ENCODE measurements at regions not wholly inside any gene's neighbourhood (a gene's known extent, or its start where the extent isn't known, plus 50 kb on each side); places are given as distances from the start of the nearest gene placed in this dataset.

DNA sequence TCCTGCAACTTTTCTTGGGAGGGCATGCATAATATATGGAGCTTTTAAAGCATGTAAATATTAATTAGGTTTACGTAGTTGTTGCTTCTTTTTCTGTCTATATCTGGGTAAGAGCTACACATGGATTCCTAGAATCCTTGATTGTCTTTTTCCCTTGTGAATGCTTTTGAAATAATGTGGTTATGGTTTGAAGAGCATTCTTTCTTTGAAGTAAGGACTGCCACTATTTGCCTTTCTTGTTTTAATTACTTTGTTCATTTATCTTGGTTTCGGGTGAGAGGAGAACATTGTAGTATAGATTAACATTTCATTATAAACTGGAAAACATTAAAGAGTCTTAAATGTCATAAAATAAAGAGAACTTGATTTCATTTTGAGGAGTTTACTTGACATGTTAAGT, 674.0 kb downstream of the ZBBX start:
- no peaks in the 10 kb centered on the region for H3K36me3 ChIP-seq (ENCODE audit: control insufficient read depth, insufficient read depth, low read length)
- no peak overlapping the region for H3K4ac ChIP-seq (ENCODE audit: low read depth, low read length)
- in situ Hi-C loops (cut with MboI; ENCODE audit: low sequenced_read_pairs) = no loop called here
- H2AFZ ChIP-seq (replicated peaks; ENCODE audit: low read length, poor library complexity) = no peak overlapping the region
- H4K8ac ChIP-seq (ENCODE audit: low read depth in 2 of 2, low read length in 2 of 2) = no peak overlapping the region
- H3K27ac ChIP-seq (ENCODE audit: insufficient read depth, low read length) = no peak overlapping the region
- ATAC-seq (ENCODE audit: low read depth) (no peak), DNase-seq (no peak)
- no peak overlapping the region for H2BK120ac ChIP-seq (ENCODE audit: low read depth, low read length)
- H3K27me3 ChIP-seq (ENCODE audit: control insufficient read depth, insufficient read depth, low read length) = no peaks in the 10 kb centered on the region
- no peak overlapping the region for H2AK9ac ChIP-seq (replicated peaks; ENCODE audit: low read depth, low read length, poor library complexity)
- no peak overlapping the region for H3K23ac ChIP-seq (ENCODE audit: low read depth, low read length)
- intact Hi-C loops (cut with micrococcal nuclease) = no loop called here
- no peak for TF ChIP-seq SMC3 (IDR thresholded peaks at IDR 0.05; ENCODE audit: low read depth, low read length)
- TF ChIP-seq, protein P1, sequence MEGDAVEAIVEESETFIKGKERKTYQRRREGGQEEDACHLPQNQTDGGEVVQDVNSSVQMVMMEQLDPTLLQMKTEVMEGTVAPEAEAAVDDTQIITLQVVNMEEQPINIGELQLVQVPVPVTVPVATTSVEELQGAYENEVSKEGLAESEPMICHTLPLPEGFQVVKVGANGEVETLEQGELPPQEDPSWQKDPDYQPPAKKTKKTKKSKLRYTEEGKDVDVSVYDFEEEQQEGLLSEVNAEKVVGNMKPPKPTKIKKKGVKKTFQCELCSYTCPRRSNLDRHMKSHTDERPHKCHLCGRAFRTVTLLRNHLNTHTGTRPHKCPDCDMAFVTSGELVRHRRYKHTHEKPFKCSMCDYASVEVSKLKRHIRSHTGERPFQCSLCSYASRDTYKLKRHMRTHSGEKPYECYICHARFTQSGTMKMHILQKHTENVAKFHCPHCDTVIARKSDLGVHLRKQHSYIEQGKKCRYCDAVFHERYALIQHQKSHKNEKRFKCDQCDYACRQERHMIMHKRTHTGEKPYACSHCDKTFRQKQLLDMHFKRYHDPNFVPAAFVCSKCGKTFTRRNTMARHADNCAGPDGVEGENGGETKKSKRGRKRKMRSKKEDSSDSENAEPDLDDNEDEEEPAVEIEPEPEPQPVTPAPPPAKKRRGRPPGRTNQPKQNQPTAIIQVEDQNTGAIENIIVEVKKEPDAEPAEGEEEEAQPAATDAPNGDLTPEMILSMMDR (conservative IDR thresholded peaks at IDR 0.05; ENCODE audit: low read depth, low read length) = no peak
- no peak for TF ChIP-seq MAZ (IDR thresholded peaks at IDR 0.05; ENCODE audit: borderline replicate concordance, low read depth, low read length)
- no peak for TF ChIP-seq MAFK (IDR thresholded peaks at IDR 0.05; ENCODE audit: low read depth, low read length)
- TF ChIP-seq RFX5 (IDR thresholded peaks at IDR 0.05; ENCODE audit: low read depth, low read length) = no peak
- TF ChIP-seq CHD1 (IDR thresholded peaks at IDR 0.05; ENCODE audit: low read depth, low read length) = no peak
- TF ChIP-seq, protein P2, sequence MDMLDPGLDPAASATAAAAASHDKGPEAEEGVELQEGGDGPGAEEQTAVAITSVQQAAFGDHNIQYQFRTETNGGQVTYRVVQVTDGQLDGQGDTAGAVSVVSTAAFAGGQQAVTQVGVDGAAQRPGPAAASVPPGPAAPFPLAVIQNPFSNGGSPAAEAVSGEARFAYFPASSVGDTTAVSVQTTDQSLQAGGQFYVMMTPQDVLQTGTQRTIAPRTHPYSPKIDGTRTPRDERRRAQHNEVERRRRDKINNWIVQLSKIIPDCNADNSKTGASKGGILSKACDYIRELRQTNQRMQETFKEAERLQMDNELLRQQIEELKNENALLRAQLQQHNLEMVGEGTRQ (IDR thresholded peaks at IDR 0.05; ENCODE audit: low read depth, low read length) = no peak
- no peak for TF ChIP-seq RCOR1 (IDR thresholded peaks at IDR 0.05; ENCODE audit: insufficient replicate concordance, low read length)
- TF ChIP-seq MXI1 (IDR thresholded peaks at IDR 0.05; ENCODE audit: borderline replicate concordance, low read depth, low read length) = no peak
- no peak for TF ChIP-seq FOS (IDR thresholded peaks at IDR 0.05; ENCODE audit: low read depth, low read length)
- TF ChIP-seq RAD21 (IDR thresholded peaks at IDR 0.05; ENCODE audit: low read length) = no peak
- no peak for TF ChIP-seq POLR2A (IDR thresholded peaks at IDR 0.05; ENCODE audit: low read depth, low read length)
- no peak for TF ChIP-seq ELK1 (IDR thresholded peaks at IDR 0.05; ENCODE audit: borderline replicate concordance, low read depth, low read length)
- peaks cover 3% of the 10 kb centered on the region; the same call in 1 of the 2 replicates for H3K9me3 ChIP-seq (ENCODE audit: control insufficient read depth, insufficient read depth, low read length)
- H4K20me1 ChIP-seq (ENCODE audit: insufficient read depth, low read length) = no peaks in the 10 kb centered on the region
- no peak overlapping the region for H3K18ac ChIP-seq (ENCODE audit: low read depth, low read length)
- H3K4me1 ChIP-seq (ENCODE audit: control insufficient read depth, insufficient read depth, low read length) = no peaks in the 10 kb centered on the region
- H2BK5ac ChIP-seq (ENCODE audit: low read depth, low read length, poor library complexity, severe bottlenecking) = no peak overlapping the region
- BruUV-seq (replicated peaks) = no TSS peak
- no peak overlapping the region for H2AK5ac ChIP-seq (ENCODE audit: low read depth, low read length)
- dilution Hi-C loops (cut with HindIII; ENCODE audit: low sequenced_read_pairs, unreplicated experiment) = no loop called here
- WGBS, 2 experiments (ENCODE audit: extremely low coverage in 2 of 2, insufficient read length in 1 of 2) = no CpG with 5 or more reads among the region's 2 CpGs
- H3K56ac ChIP-seq (ENCODE audit: extremely low read depth, insufficient read depth, low read length) = no peak overlapping the region
- ChIA-PET CTCF (no interaction called here), POLR2A (ENCODE audit: unreplicated experiment) (no interaction called here)
- no peak overlapping the region for H4K5ac ChIP-seq (ENCODE audit: low read depth, low read length)
- no peak overlapping the region for H3K9ac ChIP-seq (ENCODE audit: low read depth, low read length)
- no peak overlapping the region for H3K4me2 ChIP-seq (ENCODE audit: low read depth, low read length)
- H2BK15ac ChIP-seq (ENCODE audit: low read depth, low read length) = no peak overlapping the region
- no peak overlapping the region for H3K14ac ChIP-seq (replicated peaks; ENCODE audit: low read depth, low read length)
- H3K9me1 ChIP-seq (ENCODE audit: insufficient read depth, low read length) = no peaks in the 10 kb centered on the region
- H2BK20ac ChIP-seq (ENCODE audit: low read depth, low read length) = no peak overlapping the region
- H3K79me1 ChIP-seq (ENCODE audit: low read depth in 1 of 2, low read length in 2 of 2) = no peaks in the 10 kb centered on the region
- no peak overlapping the region for H3K4me3 ChIP-seq (ENCODE audit: insufficient read depth, low read depth, low read length)
- H4K91ac ChIP-seq (ENCODE audit: insufficient read depth, low read depth, low read length) = no peak overlapping the region

All from IMR-90 (cell line).